ENCODE measurements at regions not wholly inside any gene's neighbourhood (a gene's known extent, or its start where the extent isn't known, plus 50 kb on each side); places are given as distances from the start of the nearest gene placed in this dataset.

DNA sequence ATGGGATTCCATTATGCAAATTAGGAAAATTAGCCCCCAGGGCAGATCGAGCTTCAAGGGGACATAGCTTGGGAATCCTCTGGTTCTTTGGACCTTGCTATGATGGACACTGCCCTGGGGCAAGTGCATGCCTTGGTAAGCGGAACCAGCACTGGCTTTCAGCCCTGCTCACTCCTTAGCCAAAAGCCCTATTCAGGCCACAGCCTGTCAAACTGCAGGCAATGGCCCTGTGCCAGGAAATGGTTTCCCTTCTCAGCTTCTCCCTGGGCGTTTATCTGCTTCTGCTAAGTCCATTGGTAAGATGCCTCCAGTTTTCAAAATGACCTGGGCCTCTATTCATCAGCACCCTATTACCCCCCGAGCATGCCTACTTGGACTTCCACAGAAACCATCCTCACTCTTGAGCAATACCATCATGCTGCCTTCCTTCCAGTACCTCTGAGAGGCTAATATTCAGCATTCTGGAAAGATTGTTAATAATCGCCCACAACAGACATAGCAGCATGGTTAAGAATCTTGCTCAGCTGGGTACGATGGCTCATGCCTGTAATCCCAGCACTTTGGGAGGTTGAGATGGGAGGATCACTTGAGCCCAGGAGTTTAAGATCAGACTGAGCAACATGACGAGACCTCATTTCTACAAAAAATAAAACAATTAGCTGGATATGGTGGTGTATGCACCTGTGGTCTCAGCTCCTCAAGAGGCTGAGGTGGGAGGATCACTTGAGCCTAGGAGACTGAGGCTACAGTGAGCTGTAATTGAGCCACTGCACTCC lies 918.6 kb upstream of the AUTS2 start:
- Histone ChIP-seq H3K4me3 (ENCODE audit: low read depth, low read length) (no peak overlapping the region), H3K27ac (ENCODE audit: extremely low read depth, low read depth, low read length) (no peak overlapping the region), H3K36me3 (ENCODE audit: control insufficient read depth in 2 of 2, insufficient read depth in 1 of 2, low read length in 2 of 2) (no peaks in the 10 kb centered on the region), H3K9me3 (ENCODE audit: control insufficient read depth, insufficient read depth, low read depth, low read length) (no peaks in the 10 kb centered on the region), H3K4me1 (ENCODE audit: control insufficient read depth, insufficient read depth, low read length) (no peaks in the 10 kb centered on the region)
- ChIA-PET POLR2A (no interaction called here), CTCF (no interaction called here)
- no peak for TF ChIP-seq ZNF558 (tag by site-specific recombination; IDR thresholded peaks at IDR 0.05)
- no peak for TF ChIP-seq ZNF16 (tag by site-specific recombination; IDR thresholded peaks at IDR 0.05; ENCODE audit: low read depth)
- no peak for TF ChIP-seq ZNF266 (tag by site-specific recombination; IDR thresholded peaks at IDR 0.05; ENCODE audit: low read depth)
- TF ChIP-seq ZIC2 (tag by site-specific recombination; IDR thresholded peaks at IDR 0.05): no peak
- TF ChIP-seq ZNF785 (tag by site-specific recombination; IDR thresholded peaks at IDR 0.05): no peak
- TF ChIP-seq ZNF214 (tag by site-specific recombination; IDR thresholded peaks at IDR 0.05; ENCODE audit: borderline replicate concordance): no peak
- no peak for TF ChIP-seq ZNF658 (tag by site-specific recombination; IDR thresholded peaks at IDR 0.05)
- no peak for TF ChIP-seq ZNF202 (tag by site-specific recombination; IDR thresholded peaks at IDR 0.05; ENCODE audit: borderline replicate concordance)
- TF ChIP-seq KLF16 (tag by site-specific recombination; IDR thresholded peaks at IDR 0.05): no peak

- ChIA-PET POLR2A (no interaction called here), CTCF (no interaction called here)
- H3K27ac ChIP-seq (ENCODE audit: extremely low read depth, low read depth, low read length): no peak overlapping the region
- TF ChIP-seq, protein P1, sequence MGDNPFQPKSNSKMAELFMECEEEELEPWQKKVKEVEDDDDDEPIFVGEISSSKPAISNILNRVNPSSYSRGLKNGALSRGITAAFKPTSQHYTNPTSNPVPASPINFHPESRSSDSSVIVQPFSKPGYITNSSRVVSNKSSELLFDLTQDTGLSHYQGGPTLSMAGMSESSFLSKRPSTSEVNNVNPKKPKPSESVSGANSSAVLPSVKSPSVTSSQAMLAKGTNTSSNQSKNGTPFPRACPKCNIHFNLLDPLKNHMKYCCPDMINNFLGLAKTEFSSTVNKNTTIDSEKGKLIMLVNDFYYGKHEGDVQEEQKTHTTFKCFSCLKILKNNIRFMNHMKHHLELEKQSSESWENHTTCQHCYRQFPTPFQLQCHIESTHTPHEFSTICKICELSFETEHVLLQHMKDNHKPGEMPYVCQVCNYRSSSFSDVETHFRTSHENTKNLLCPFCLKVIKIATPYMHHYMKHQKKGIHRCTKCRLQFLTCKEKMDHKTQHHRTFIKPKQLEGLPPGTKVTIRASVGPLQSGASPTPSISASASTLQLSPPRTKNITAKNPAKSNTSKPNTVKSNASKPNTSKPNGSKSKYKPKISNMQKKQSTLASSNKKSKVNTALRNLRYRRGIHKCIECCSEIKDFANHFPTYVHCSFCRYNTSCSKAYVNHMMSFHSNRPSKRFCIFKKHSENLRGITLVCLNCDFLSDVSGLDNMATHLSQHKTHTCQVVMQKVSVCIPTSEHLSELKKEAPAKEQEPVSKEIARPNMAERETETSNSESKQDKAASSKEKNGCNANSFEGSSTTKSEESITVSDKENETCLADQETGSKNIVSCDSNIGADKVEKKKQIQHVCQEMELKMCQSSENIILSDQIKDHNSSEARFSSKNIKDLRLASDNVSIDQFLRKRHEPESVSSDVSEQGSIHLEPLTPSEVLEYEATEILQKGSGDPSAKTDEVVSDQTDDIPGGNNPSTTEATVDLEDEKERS (tag by site-specific recombination; IDR thresholded peaks at IDR 0.05): no peak
- TF ChIP-seq, protein P2, sequence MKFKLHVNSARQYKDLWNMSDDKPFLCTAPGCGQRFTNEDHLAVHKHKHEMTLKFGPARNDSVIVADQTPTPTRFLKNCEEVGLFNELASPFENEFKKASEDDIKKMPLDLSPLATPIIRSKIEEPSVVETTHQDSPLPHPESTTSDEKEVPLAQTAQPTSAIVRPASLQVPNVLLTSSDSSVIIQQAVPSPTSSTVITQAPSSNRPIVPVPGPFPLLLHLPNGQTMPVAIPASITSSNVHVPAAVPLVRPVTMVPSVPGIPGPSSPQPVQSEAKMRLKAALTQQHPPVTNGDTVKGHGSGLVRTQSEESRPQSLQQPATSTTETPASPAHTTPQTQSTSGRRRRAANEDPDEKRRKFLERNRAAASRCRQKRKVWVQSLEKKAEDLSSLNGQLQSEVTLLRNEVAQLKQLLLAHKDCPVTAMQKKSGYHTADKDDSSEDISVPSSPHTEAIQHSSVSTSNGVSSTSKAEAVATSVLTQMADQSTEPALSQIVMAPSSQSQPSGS (tag by site-specific recombination; IDR thresholded peaks at IDR 0.05; ENCODE audit: low read depth): no peak
- TF ChIP-seq ZNF248 (tag by site-specific recombination; IDR thresholded peaks at IDR 0.05): no peak
- TF ChIP-seq ZNF366 (tag by site-specific recombination; conservative IDR thresholded peaks at IDR 0.05): peak; percentile 54
- TF ChIP-seq ZNF530 (tag by site-specific recombination; IDR thresholded peaks at IDR 0.05; ENCODE audit: low read depth): no peak
- no peak for TF ChIP-seq SCRT2 (tag by site-specific recombination; IDR thresholded peaks at IDR 0.05)
- no peaks in the 10 kb centered on the region for H3K36me3 ChIP-seq (ENCODE audit: control insufficient read depth in 2 of 2, insufficient read depth in 1 of 2, low read length in 2 of 2)
- no peaks in the 10 kb centered on the region for H3K9me3 ChIP-seq (ENCODE audit: control insufficient read depth, insufficient read depth, low read depth, low read length)
- H3K4me3 ChIP-seq (ENCODE audit: low read depth, low read length): no peak overlapping the region
- H3K4me1 ChIP-seq (ENCODE audit: control insufficient read depth, insufficient read depth, low read length): no peaks in the 10 kb centered on the region
Measured at GRCh38 chr7:68680235-68680872, 917.9 kb upstream of the AUTS2 start.

GRCh38 chr7:68682910-68683309 lies 915.4 kb upstream of the AUTS2 start:
- no peak overlapping the region for H3K4me3 ChIP-seq (ENCODE audit: low read depth, low read length)
- TF ChIP-seq TRIM28 (IDR thresholded peaks at IDR 0.05; ENCODE audit: borderline replicate concordance, low read length) (0 out of 2 replicates have a peak, but pooled peaks have one; percentile 31), ZNF76 (tag by site-specific recombination; IDR thresholded peaks at IDR 0.05; ENCODE audit: borderline replicate concordance, low read depth) (no peak)
- CTCF ChIA-PET: no interaction called here
- H3K36me3 ChIP-seq (ENCODE audit: control insufficient read depth in 2 of 2, insufficient read depth in 1 of 2, low read length in 2 of 2): no peaks in the 10 kb centered on the region
- POLR2A ChIA-PET: no interaction called here
- H3K4me1 ChIP-seq (ENCODE audit: control insufficient read depth, insufficient read depth, low read length): no peaks in the 10 kb centered on the region
- H3K27ac ChIP-seq (ENCODE audit: extremely low read depth, low read depth, low read length): no peak overlapping the region
- H3K9me3 ChIP-seq (ENCODE audit: control insufficient read depth, insufficient read depth, low read depth, low read length): no peaks in the 10 kb centered on the region

Data from HEK293 (cell line).